ENCODE measurements at regions not wholly inside any gene's neighbourhood (a gene's known extent, or its start where the extent isn't known, plus 50 kb on each side); places are given as distances from the start of the nearest gene placed in this dataset.
"Not testable (repeated sequence)": the region's sequence is repeated elsewhere in the genome, so short reads cannot be mapped to it uniquely, and the experiment has no call there.

- peak; percentile 89 for DNase-seq
Measured at GRCh38 chr16:50497592-50497991, 50.6 kb upstream of the NKD1 start.

GRCh38 chr16:50496990-50497389, 51.2 kb upstream of the NKD1 start:
- peak; percentile 6 for DNase-seq

GRCh38 chr16:50495673-50496072, 52.5 kb upstream of the NKD1 start:
- DNase-seq, result no peak

GRCh38 chr16:50494501-50495491, 53.4 kb upstream of the NKD1 start:
- no peak for DNase-seq

DNA sequence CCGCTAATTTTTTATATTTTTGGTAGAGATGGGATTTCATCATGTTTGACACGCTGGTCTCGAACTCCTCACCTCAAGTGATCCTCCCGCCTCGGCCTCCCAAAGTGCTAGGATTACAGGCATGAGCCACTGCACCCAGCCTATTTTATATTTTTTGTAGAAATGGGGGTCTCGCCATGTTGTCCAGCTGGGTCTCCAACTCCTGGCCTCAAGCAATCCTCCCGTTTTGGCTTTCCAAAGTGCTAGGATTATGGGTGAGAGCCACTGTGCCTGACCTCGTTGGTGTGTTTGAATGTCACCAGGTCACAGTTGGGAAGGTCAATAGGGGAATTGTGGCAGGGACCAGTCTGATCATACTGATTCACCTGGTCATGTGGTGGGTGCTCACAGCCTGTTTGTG, 56.7 kb upstream of the NKD1 start:
- no peak for DNase-seq

- no peak for DNase-seq
Measured at GRCh38 chr16:50490828-50491227, 57.4 kb upstream of the NKD1 start.

DNA sequence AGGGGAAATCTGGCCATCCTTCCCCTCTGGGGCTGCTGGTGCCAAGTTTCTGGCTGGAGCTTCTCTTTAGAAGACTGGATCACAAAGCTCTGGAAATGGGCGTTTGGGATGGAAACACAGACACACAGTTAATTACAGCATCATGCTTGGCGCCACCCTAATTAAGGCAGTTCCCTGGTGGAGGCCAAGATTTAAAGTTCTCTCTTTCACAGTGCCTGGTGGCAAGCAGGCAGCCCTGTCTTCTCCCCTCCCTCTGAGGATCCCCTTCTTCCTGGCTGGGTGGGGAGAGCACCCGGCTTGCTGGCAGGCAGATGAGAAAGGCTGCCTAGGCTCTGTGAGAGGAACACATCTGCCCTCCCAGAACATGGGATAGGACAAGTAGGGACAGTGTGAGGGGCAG, 59.0 kb upstream of the NKD1 start:
- no peak for DNase-seq

DNA sequence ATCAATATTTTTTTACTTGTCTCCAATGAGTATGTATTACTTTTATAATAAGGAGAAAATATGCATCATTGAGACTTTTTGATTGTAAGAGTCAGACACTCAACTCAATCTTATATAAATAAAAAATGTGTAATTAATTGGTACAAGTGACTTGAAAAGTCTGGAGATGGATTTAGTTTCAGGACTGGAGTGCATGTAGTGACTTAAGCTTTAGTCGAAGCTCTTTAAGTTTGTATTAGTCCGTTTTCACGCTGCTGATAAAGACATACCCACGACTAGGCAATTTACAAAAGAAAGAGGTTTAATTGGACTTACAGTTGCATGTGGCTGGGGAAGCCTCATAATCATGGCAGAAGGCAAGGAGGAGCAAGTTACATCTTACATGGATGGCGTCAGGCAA, 60.7 kb upstream of the NKD1 start:
- DNase-seq, result no peak

GRCh38 chr16:50486162-50486561, 62.0 kb upstream of the NKD1 start:
- DNase-seq, result not testable (repeated sequence)

GRCh38 chr16:50485232-50485631, 63.0 kb upstream of the NKD1 start:
- no peak for DNase-seq

DNA sequence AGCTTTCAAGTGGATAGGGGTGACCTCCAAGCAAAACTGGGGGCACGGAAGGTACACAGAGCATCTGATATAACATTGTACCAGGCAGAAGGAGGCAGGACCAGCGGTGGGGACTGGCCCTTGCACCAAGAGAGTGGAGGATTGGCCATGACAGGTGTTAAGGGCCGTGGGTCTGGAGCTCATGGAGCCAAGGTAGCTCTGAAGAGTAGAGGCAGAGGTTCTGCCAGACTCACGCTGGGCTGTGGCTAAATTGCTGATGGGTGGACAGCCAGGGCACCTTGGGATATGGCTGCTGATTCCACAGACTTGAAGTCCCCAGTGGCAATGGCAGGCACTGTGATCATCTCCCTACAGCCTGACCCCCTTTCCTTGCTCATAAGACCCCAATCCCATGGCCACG, 65.9 kb upstream of the NKD1 start:
- DNase-seq, result no peak

- no peak for DNase-seq
Measured at GRCh38 chr16:50480206-50480605, 68.0 kb upstream of the NKD1 start.

- no peak for DNase-seq
Measured at GRCh38 chr16:50479771-50480170, 68.4 kb upstream of the NKD1 start.

- DNase-seq, result no peak
Measured at GRCh38 chr16:50478773-50479149, 69.4 kb upstream of the NKD1 start.

DNA sequence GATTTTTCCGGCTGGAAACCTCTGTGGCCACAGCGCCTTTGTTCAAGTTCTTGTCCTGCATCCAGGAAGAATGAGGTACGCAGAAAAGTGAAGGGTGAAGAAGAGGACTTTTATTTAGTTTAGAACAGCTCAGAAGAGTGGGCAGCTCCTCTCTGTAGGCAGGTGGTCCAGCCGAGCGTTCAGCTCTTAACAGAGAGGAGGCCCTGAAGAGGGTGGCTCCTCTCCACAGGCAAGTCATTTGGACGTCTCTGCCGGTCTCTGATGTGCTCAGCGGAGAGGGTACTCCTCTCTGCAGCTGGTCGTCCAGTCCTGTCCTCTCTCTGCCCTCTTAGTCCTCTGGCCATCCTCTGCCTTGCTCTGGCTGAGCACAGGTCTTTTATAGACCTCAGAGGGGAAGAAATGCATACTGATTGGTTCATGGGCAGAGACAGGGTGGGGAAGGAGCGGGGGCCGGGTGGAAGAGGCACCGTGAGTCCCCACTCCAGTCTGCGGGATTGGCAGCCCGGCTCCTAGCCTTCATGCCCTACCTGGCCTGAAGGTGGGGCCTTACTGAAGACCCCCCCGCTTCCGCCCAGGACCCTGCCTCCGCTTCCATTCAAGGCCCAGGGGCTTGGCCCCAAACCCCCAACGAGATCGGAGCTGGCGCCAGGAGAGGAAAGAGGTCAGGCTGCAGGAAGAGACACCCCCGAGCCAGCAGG, 70.0 kb upstream of the NKD1 start:
- DNase-seq, result no peak

DNA sequence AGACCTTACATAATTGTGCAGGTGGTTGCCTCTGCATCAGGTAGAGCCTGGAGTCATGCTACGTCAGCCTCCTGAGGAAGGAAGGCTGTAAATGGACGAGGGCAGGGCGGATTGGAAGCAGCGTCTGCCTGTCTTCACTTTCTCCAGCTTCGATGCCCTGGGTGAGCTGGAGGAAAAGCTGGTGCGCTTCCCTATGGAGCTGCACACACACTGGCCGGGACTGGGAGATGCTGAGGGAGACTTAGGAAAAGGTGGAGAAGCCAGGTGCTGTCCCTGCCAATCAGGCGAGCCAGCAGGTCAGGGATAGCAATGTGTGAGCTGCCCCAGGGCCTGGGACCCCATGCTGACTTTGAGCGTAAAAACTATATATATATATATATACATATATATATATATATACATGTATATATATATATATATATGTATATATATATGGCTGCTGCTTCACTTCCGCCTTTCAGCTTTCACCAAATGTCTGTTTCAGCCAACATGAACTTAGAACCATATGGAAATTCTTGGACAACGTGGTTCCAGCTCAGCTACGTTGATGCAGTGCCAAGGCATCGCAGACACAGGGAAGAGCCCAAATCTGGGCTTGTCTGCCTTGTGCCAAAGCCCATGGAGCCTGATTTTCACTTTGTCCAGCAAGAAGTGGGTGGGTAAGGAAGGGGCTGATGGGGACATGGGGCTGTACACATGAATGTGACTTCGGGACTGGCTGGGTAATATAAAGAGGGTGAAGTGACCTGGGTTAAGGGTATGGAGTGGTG, 71.5 kb upstream of the NKD1 start:
- DNase-seq, result no peak

GRCh38 chr16:50475170-50475569, 73.0 kb upstream of the NKD1 start:
- no peak for DNase-seq

DNA sequence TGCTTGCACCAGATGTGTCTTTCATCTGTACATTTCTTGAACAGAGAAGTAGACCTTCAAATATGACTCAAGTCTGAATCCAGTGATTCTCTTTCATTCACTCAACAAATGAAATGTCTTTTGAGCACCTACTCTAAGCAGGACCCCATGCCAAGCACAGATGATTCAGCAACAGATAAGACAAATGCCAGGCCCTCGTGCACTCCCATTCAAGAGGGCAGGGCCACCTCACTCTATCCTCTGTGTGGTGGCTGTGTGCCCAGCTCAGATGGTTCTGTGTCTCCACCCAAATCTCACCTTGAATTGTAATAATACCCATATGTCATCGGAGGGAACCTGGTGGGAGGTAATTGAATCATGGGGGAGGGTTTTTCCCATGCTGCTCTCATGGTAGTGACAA, 74.1 kb upstream of the NKD1 start:
- DNase-seq, result no peak

DNA sequence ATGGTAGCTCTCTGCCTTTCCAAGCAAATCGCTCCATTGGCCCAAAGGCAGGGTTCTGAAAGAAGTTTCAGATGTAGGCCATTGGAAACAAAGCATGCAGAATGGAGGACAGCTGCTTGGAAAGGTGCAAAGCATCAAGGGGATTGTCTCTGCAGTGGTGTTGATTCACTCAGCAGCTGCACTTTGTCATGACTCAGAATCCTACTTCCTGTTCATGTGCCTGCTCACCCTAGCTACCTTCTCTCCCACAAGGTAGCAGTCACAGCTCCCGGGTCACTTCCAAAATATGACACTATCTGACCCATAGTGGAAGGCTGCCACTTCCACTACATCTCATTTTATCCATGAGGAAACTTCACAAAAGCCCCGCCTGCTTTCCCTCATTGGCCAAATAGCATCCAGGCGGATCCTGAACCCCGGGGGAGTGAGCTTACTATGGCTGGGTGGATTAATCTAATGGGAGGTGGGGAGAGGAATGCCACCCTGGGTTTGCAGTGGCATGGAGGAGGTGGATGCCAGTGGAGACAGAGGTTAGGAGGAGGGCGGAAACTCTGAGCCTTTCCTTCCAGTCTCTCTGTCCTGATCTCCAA, 74.7 kb upstream of the NKD1 start:
- peak; percentile 15 for DNase-seq

DNA sequence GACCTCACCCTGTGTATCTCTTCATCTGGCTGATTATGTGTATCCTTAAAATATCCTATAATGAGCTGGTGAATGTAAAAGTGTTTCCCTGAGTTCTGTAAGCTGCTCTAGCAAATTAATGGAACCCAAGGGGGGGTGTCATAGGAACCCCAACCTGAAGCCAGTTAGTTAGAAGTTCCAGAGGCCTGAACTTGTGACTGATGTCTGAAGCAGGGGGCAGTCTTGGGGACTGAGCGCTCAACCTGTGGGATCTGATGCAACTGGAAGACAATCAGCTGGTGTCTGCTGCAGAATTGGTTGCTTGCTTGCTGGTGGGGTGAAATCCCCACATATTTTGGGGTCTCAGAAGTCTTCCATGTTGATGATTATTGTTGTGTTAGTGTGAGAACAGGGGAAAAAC, 75.7 kb upstream of the NKD1 start:
- DNase-seq, result no peak

- DNase-seq, result no peak
Measured at GRCh38 chr16:50470687-50471086, 77.5 kb upstream of the NKD1 start.

DNA sequence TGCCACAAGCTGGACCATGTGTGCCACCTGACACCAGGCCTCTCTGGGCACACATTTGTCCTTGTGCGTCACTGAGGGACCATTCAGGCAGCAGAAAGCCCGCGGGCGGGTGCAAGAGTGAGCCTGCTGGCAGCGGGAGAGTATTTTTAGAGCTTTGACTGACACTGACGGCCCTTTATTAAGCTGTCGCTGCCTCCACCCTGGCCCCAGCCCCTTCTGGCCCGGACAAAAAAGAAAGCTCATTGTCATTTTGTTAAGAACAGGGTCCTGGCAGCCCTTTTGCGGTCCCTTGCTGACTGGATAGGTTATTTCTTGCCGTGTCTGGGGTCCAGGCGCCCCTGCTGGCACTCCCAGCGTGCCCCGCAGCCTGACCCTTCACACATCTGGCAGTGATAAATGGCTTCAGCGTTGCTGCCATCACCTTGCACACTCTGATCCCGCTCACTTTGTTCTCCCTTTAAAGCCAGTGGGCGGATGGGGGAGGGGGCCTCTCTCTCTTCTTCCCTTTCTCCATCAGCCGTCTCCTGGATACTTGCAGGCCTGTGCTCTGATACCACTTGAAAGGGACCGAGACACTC, 78.4 kb upstream of the NKD1 start:
- no peak for DNase-seq

Measured in fibroblast of skin of back (primary cell).